UCSD-AML1 (cell line): ENCODE measurements at regions not wholly inside any gene's neighbourhood (a gene's known extent, or its start where the extent isn't known, plus 50 kb on each side); places are given as distances from the start of the nearest gene placed in this dataset.
"Not testable (repeated sequence)": the region's sequence is repeated elsewhere in the genome, so short reads cannot be mapped to it uniquely, and the experiment has no call there.

Experiments
- DNase-seq: peaks from one replicate; lab custom pipeline; 2025; ENCODE audit not compliant: unreplicated experiment; lab: John Stamatoyannopoulos, UW

DNA sequence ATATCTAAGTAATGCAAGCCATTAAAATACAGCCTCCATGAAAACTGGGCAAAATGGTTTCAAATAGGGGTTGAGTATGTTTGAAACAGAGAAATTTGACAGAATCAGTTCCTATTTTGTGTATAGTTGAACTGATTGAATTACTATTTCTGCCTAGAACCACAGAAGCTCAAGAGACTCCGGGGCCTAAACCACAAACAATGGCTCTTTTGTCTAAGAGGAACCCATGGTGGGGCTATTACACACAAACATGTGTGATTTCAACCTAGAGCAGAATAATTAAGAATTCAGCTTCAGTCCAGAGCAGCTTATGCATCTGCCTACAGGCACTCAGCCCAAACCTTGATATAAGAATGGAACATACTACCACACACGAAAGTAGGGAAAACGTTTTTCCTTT lies 171.2 kb upstream of the MPDZ start:
- DNase-seq = no peak

DNA sequence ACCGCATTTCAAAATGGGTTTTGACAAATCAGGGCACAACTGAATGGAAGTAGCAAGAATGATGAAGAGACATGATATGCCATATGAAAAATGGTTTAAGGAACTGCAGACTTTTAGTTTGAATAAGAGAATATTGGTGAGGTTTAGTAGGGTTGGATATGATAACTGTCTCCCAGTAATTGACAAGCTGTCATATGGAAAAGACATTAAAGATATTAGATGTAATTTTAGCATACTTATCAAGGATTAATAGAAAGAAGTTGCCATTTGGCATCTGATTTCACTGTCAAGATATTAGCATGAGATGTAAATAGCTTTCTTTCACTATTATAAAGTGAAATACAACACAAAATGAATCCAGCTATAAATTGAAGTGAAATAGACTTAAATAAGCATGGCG lies 169.0 kb upstream of the MPDZ start:
- DNase-seq = no peak

DNA sequence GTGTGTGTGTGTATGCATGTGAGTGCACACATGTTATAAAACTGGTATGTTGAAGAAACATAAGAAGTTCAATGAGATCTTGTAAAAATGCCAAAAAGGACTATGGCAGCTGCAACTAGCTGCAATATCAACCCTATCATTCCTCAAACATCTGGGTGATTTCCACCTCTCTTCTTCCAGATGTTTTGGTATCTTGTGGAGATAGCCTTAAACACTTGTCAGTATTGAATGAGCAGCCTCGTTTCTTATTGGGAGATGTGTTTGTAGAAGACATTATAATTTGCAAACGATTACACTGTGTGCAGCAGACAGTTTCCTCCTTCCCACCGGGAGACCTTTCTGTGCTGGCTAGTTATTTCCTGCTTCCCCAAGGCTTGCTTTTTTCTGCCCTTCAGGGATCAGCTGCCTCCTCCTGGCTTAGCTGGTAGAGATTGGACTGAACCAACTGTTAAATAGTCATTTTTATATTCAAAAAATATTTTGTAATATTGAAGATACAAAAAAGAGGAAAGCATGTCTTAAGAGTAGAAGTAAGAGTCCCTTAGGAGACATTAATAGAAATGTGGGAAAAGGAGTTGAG lies 168.4 kb upstream of the MPDZ start:
- DNase-seq = no peak

DNA sequence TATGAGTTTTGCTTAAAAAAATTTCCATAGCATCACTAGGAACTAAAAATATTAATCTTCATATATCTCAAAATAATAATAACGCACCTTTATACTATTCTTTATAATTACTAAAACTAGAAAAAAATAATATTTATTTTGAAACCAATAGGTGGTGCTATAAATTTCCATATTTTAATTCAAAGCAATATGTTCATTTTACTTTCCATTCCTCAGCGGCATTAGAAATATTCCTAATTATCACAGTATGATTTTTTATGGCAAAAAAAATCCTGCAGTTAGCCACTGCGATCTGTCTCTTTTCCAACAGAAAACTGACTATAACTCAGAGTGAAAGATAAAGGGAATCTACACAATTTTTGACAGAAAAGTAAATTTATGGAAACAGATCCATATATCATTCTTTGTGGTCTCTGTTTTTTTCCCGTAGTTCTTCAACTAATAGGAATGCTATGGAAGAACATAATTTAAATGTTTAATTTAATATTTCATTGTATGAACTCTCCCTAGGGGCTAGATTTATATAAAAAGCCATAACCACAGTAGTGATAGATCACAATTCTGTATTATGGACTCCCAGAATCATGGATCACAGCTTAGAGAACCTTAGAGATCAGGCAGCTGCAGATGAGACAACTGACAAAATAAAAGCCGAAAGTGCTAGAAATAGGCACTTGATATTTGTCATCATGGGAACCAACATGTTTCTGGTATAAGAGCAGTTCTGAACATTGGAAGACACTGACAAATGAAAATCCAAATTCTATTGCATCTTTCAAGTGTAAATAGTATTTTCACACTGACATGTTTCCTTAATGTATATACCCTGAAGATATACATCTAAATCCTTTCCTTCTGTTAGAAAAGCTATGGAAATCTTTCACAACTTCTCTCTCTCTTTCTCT lies 167.7 kb upstream of the MPDZ start:
- no peak for DNase-seq

DNA sequence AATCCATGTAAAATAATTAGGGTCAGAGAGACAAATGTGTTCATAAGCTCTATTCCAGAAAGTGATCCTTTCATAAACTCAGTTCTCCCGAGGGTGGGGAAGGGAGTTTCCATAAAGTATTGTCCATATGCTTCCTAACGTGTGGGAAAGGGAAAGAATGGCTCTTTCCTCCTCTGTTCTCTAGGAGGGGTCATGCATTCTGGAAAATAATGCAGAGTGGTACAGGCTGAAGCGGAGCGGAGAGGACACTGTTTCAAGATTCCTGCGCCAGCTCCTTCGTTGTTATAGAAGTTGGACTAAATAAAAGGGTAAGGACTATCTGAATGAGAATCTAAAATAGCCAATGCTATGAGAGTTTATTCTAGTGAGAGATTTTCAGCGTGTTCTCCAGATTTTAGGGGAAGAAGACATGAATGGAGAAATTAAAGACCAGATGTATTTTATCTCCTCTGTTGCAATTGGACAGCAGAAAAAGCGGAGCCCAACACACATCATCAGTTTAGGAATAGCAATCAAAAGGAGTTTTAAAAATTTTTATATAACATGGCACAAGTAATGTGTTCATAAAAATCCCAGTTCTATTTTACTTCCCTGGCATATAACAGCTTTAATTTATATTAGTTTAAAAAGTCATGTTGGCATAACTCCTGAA lies 166.9 kb upstream of the MPDZ start:
- no peak for DNase-seq

DNA sequence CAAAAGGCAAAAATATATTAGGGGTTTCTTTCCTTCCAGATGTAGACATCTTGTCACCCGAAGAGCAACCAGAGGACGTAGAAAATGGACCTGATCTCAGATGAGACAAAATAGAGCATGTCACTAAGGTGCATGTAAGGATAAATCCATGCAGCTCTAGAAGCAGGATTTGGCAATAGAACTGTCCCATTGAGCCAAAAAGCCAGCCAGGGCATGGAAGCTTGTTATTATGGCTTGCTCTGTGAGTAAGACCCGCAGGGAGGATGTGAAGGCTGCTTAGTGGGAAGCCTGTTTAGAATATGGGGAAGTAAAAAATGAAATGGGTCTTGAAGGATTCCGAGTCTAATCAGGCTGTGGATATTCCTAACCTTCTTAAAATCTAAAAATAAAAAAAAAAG lies 165.6 kb upstream of the MPDZ start:
- no peak for DNase-seq

DNA sequence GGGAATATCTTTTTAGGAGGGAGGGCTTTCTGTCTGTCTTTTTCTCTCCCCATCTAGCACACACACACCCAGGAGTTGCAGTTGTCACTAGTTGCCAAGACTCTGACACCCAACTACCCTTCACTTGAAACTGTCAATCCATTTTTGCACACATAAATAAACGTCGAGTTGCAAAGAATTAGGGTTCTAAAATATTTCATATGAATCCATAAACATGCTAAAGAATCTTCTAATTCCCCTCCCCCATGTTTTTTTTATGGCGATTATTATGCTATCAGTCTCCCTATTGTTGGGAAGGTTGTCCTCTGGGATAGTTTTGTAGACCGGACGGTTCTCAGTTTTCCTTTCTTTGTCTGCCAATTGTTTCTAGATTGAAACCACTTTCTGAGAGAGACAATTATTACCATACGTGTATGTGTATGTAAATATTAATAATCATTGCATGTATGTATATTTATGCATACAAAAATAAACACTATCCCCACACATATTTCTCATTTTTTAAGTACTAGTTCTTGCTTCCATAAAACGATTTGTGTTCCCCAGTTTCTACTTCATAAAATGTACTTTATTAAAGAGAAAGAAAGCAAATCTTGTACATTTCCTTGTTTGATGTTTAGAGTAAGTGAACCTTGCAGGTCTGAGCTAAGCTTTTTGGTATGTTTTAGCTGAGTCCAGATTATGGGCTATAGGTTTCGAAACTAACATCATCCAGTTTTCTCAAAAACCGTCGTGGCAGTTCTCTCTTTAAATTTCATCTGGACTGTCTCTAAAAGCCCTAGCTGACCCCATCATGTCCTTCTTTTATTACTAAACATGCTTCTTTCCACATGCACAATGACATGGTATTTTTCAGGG lies 165.0 kb upstream of the MPDZ start:
- no peak for DNase-seq

DNA sequence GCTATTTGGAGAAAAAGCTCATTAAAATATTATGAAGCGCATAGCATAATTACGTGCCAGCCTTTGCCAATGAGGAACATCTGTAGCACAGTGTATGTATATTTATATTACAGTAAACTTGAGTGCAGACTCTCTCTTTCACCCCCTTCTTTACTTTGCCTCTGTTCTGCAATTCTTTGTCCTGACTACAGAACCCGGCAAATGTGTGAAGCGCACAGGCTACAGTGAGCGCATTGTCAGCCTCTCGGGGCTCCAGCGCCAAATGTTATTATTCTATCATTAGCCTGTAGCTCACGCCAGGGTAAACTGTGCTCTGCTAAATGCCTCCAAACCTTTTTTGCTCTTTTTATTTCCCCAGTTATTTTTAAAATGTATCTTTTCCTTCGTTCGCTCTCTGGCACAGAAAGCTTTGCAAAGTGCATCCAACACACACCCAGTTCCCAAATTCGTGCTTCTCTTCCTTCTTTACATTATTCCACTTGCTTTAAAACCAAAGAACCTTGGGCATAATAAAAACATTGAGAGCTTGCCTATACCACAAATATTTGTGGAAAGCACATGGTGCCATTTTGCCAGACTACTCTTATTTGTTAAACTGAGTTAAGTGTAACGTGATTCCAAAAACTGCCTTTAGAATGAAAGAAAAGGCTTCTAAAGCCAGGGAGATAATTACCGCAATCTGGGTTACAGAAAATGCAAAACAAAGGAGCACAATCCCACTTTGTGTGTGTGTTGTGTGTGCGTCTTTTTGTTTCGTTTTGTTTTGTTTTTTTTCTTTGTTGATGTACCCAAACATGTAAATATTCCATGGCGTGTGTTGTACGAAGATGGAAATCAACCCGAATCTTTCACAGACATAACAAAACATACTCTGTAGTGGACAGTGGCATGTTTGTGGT lies 164.1 kb upstream of the MPDZ start:
- no peak for DNase-seq

DNA sequence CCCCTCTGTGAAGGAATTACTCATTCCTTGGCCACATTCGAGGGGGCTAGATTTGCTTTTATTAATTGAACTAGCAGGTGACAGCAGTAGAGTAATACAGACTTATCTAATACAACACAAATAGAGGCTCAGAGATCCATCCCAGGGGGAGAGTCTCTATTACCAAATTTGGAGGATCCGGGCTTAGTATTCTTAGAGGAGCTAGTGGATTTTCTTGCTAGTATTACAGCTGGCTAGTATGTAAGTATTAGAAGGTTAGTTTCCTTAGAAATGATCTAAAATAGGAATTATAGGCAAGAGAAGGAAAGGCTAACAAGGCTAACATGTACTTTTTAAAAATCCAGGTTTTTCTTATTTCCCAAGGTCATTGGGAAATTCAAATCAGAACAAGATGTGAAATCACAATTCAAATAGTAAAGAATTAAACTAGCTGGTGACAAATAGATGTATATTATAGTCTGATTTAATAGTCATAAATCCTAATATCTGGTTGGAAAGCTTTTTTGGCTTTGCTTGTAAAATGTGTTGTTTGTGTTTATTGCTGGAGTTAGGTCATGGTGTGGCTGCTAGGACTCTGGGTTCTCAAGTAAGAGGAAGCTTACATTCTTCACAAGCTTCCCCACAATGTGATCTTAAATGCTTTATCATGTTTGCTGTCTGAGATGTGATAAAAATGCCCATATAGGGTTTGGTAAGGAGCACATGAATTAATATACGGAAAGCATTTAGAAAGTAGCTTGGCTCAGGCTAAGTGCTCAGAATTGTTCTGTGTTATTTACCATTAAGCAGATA lies 160.4 kb upstream of the MPDZ start:
- no peak for DNase-seq

DNA sequence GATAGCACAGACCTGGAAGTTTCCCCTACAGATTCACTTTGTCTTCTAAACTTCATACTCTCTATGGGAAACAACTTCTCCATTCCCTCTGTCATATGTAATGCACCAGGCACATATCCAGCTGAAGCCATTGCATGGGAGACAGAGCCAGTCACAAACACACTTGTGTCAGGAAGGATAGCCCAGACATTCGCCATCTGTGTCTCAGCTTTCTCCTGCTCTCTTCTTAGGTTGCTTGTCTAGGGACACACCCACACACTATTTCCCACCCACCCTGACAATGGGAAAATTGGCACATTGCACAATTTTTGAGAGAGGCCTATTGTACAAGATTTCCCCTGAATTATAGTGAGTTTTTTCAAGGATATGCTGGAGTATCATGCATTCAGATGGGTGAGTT lies 158.4 kb upstream of the MPDZ start:
- no peak for DNase-seq

DNA sequence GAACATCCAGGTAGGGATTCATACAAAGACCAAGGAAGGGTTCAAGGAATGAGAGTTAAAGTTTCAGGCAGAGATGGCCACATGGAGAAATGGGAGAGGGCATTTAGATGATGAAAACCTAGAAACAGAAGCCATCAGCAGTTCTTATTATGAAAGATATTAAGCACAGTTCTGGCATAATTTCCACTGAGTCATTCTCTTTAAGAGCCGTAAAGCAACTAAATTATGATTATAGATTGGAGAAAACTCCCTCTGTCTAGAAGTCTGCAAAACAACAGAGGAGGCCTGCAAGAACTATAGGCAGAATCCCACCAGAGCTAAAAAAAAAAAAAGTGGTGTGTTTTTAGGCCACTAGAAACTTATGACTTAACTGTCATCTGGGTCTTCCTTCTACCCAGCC lies 157.1 kb upstream of the MPDZ start:
- no peak for DNase-seq

DNA sequence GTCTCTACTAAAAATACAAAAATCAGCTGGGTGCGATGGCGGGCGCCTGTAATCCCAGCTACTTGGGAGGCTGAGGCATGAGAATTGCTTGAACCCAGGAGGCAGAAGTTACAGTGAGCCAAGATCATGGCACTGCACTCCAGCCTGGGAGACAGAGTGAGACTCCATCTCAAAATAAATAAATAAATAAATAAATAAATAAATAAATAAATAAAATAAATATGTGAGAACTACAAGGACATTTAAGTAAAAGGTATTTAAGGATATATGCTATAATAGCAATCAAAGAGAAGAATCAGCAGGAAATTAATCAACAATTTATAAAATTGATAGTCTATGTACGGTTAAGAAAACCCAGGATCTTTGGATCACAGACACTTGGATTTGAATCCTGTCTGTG lies 154.0 kb upstream of the MPDZ start:
- DNase-seq = not testable (repeated sequence)

DNA sequence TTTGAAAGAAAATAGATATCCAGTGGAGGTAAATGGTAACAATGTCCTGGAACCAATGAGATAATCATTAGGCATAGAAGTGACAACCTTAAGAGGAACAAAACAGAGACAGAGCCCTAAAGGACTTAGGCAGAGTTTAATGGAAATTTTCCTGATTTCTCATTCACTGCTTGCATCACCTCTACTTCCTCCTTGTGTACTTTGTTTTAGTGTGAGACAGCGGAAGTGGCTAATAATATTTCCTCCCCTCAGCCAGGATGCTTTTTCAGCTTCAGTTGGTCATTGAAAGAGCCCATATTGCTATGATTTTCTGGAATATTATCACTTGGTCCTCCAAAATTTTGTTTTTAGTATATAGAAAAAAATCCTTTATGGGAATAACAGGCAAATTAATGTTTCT lies 153.4 kb upstream of the MPDZ start:
- no peak for DNase-seq

DNA sequence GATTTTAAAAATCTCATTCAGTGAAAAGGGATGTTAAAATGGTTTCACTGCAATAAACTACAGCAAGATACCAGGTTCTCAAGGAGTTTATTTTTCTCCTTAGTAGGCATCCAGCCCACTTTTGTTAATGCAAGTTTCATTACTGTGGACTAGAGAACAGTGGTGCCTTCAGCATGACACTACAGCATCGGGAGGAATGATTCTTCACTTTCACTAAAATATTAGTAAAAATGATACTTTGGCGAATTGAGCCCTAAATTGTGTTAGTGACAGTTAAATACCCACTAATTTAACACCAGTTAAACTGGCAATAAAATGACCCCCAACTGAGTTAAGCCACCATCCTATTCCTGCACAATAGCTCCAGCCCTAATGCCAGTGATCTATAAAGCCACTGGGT lies 152.2 kb upstream of the MPDZ start:
- no peak for DNase-seq

DNA sequence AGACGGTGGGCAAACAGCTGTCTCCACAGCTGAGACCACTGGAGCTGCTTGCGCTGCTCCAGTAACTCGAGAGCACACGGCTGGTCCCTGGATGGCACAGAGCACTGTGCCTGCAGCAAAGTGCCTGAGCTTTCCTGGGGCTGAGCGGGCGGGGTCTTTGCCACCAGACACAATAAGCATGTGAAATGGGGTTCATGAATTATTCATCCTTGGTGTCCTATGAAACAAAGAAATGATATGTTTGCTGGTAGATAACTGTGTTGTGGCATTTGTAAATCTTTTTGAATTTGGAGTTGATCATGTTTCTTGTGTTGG lies 151.7 kb upstream of the MPDZ start:
- DNase-seq = no peak

DNA sequence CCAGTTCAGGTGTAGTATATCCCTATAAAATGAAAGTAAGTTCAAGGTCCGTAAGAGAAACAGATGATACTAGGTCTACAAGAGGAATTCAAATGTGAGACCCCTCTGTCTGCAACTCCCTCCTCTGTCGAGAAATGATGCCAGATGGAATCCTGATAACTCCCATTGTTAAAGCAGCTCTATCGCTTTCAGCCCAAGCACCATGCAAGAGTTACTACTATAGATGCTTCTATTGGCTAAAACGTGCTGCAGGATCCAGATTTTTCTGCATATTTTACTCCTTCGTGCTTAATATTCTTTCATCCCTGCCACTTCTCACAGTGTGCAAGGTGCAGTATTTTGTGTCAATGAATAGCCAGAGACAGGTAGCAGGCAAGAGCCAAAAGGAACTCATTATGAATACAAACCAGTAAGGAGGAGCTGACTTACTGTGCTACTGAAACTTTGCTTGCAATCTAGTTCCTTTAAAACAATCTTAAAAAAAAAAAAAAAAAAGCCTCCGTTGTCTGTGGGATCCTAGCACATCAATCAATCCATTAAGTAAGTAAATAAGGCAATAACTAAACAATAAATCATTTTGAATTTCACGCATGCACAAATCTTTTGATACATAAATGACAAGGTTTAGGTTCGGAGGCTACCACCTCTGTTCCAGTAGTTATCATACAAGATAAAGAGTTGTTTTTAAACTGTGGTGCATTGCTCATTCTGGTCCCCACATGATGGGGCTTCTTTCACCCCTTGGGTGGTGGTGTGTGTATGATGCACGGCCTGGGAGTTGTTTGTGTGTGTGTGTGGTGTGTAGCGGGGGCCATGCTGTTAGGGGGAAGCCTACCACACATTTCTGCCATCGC lies 151.1 kb upstream of the MPDZ start:
- DNase-seq = no peak

DNA sequence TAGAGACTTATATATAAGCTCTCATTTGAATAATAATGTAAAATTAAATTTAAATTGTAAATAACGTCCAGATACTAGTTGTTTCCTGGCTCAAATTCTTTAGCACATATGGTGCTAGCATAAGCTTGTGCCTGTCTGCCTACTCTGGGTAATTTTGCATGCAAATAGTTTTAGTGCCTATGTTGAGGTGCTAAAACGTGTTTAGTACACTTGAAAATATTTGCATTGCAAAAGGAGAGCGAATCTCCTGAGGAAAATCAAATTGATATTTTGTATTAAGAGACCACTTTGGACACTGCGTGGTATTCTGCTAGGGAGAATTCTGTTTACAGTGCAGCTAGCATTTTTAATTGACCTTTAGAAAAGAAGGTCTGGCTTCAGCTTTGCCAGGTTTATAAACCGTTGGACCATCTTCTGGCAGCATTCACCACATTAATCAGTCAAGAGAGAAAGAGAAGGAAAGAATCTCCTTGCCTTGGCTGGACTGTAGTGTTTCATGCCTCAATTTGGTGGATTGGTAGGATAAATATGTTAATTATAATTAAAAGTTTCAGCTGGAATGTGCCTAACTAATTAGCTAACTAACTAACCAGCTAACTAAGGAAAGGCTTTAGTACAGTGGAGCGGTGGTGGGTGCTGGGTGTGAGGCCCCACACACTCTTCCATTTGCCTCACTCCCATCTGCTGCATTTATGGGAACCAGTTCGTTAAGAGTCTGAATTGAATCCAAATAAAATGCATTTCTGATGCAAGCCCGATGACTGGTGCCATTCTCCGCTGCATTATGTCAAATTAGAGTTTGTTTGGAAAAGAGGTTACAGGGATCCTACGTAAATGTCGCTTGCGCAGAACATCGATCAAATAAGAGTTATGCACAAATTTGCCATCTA lies 150.1 kb upstream of the MPDZ start:
- no peak for DNase-seq

DNA sequence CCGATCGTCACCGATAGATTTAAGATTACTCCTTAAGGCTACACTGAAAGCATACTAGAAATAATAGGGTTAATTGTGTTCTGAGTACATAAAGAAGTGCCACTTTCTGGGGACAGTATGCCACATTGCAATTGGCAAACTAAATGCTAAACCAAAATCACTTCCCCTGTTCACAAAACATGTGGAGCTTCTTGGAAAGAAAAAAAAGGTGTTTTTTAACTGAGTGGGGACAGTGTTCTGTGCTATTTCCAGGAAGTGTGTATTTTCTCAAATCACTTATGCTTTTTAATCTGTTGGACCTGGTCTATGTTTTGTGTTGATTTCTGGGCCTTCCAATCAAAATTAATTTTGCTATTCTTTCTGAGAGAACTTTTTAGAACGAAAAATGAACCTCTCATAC lies 149.3 kb upstream of the MPDZ start:
- no peak for DNase-seq
